ENCODE measurements at regions not wholly inside any gene's neighbourhood (a gene's known extent, or its start where the extent isn't known, plus 50 kb on each side); places are given as distances from the start of the nearest gene placed in this dataset.

DNA sequence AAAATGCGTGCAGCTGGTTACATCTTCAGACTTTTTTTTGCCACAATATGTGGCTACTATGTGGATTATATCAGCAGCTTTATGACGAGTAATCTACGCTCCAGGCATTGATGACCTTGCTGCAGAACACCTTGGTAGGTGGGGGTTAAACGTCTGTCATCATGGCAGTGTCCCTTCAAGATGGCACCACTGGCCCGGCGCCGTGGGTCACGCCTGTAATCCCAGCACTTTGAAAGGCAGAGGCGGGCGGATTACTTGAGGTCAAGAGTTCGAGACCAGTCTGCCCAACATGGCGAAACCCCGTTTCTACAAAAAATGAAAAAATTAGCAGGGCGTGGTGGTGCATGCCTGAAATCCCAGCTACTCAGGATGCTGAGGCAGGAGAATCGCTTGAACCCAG is 177.5 kb downstream of the AEBP2 start:
- TF ChIP-seq, protein P1, sequence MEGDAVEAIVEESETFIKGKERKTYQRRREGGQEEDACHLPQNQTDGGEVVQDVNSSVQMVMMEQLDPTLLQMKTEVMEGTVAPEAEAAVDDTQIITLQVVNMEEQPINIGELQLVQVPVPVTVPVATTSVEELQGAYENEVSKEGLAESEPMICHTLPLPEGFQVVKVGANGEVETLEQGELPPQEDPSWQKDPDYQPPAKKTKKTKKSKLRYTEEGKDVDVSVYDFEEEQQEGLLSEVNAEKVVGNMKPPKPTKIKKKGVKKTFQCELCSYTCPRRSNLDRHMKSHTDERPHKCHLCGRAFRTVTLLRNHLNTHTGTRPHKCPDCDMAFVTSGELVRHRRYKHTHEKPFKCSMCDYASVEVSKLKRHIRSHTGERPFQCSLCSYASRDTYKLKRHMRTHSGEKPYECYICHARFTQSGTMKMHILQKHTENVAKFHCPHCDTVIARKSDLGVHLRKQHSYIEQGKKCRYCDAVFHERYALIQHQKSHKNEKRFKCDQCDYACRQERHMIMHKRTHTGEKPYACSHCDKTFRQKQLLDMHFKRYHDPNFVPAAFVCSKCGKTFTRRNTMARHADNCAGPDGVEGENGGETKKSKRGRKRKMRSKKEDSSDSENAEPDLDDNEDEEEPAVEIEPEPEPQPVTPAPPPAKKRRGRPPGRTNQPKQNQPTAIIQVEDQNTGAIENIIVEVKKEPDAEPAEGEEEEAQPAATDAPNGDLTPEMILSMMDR (IDR thresholded peaks at IDR 0.05): no peak
- no peak for TF ChIP-seq EZH2 (IDR thresholded peaks at IDR 0.05; ENCODE audit: borderline replicate concordance, insufficient read depth, low read depth, low read length, poor library complexity, severe bottlenecking)

Measured in B cell (primary cell).